ENCODE measurements at regions not wholly inside any gene's neighbourhood (a gene's known extent, or its start where the extent isn't known, plus 50 kb on each side); places are given as distances from the start of the nearest gene placed in this dataset.

DNA sequence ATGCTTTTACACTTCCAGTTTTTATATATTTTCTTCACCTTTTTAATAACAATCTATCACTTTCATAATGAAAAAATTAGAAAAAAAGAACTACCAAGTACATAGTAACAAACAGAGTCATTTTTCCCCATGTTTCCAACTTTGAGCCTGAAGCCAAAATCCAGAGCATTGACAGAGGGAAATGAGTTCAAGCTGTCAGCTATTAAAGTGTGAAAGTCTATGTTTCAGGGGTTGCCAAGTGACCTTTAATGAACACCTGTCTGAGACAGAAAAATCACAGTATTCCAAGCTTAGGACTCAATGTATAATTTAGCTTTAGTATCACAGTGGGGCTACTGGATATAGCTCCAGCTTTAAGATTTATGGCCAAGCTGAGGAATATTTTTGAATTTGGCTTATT lies 128.3 kb upstream of the GADL1 start:
- TF ChIP-seq, protein P1, sequence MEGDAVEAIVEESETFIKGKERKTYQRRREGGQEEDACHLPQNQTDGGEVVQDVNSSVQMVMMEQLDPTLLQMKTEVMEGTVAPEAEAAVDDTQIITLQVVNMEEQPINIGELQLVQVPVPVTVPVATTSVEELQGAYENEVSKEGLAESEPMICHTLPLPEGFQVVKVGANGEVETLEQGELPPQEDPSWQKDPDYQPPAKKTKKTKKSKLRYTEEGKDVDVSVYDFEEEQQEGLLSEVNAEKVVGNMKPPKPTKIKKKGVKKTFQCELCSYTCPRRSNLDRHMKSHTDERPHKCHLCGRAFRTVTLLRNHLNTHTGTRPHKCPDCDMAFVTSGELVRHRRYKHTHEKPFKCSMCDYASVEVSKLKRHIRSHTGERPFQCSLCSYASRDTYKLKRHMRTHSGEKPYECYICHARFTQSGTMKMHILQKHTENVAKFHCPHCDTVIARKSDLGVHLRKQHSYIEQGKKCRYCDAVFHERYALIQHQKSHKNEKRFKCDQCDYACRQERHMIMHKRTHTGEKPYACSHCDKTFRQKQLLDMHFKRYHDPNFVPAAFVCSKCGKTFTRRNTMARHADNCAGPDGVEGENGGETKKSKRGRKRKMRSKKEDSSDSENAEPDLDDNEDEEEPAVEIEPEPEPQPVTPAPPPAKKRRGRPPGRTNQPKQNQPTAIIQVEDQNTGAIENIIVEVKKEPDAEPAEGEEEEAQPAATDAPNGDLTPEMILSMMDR (IDR thresholded peaks at IDR 0.05): no peak
- TF ChIP-seq EP300 (IDR thresholded peaks at IDR 0.05) (no peak), POLR2A (IDR thresholded peaks at IDR 0.05) (no peak)
